ENCODE measurements at regions not wholly inside any gene's neighbourhood (a gene's known extent, or its start where the extent isn't known, plus 50 kb on each side); places are given as distances from the start of the nearest gene placed in this dataset.

DNA sequence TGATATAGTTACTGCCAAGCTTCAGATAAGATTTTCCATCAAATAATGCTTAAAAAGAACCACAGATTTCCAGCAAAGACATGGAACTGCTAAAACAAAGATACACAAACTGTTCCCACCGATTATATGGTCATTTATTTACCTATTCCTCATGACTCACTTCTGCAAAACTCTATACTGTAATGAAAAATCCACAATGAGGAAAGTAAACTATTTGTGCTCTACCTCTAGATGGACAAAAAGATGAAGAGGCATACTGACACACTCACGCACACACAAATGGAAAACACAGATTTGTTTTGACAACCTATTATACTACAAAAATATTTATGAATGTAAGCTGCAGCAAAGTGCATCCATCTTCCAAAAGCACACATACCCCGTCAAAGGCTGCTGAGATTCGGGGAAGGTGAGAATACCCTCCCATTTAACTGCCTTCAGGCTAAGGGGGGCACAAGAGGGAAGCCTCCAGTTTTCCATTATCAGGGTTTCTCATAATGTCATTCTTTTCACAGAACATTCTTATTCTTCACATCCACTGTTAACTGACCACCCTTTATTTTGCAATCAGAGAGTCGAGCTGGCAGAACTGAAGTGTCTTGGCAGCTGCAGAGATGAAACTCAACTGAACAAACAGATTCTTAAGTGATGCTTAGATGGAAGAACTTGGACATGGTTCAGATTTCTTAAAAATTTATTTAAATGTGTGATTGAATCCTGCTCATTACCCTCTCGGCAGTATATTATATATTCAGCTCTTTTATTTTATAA is 115.9 kb upstream of the TANK start:
- TF ChIP-seq, protein P1, sequence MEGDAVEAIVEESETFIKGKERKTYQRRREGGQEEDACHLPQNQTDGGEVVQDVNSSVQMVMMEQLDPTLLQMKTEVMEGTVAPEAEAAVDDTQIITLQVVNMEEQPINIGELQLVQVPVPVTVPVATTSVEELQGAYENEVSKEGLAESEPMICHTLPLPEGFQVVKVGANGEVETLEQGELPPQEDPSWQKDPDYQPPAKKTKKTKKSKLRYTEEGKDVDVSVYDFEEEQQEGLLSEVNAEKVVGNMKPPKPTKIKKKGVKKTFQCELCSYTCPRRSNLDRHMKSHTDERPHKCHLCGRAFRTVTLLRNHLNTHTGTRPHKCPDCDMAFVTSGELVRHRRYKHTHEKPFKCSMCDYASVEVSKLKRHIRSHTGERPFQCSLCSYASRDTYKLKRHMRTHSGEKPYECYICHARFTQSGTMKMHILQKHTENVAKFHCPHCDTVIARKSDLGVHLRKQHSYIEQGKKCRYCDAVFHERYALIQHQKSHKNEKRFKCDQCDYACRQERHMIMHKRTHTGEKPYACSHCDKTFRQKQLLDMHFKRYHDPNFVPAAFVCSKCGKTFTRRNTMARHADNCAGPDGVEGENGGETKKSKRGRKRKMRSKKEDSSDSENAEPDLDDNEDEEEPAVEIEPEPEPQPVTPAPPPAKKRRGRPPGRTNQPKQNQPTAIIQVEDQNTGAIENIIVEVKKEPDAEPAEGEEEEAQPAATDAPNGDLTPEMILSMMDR (conservative IDR thresholded peaks at IDR 0.05; ENCODE audit: low read length) = no peak
- no peak for TF ChIP-seq EZH2phosphoT487 (IDR thresholded peaks at IDR 0.05; ENCODE audit: borderline replicate concordance)

Measured in Loucy (cell line).